ENCODE measurements at regions not wholly inside any gene's neighbourhood (a gene's known extent, or its start where the extent isn't known, plus 50 kb on each side); places are given as distances from the start of the nearest gene placed in this dataset.
"Not testable (repeated sequence)": the region's sequence is repeated elsewhere in the genome, so short reads cannot be mapped to it uniquely, and the experiment has no call there.

- Histone ChIP-seq H3K9me3 (ENCODE audit: control insufficient read depth in 4 of 4, insufficient read depth in 3 of 4, low read length in 3 of 4) (no peaks in the 10 kb centered on the region), H3K9ac (ENCODE audit: insufficient read depth in 1 of 2, low read length in 2 of 2) (no peak overlapping the region), H3K4me3 (no peak overlapping the region), H3K27ac (ENCODE audit: low read depth in 1 of 2, low read length in 1 of 2) (no peak overlapping the region), H3K4me1 (ENCODE audit: control insufficient read depth in 5 of 5, insufficient read depth in 5 of 5, low read length in 5 of 5) (no peaks in the 10 kb centered on the region), H3K27me3 (ENCODE audit: control insufficient read depth in 3 of 3, insufficient read depth in 3 of 3, low read length in 2 of 3) (no peaks in the 10 kb centered on the region), H3K36me3 (ENCODE audit: control insufficient read depth in 4 of 4, insufficient read depth in 4 of 4, low read length in 4 of 4) (no peaks in the 10 kb centered on the region)
- TF ChIP-seq, protein P1, sequence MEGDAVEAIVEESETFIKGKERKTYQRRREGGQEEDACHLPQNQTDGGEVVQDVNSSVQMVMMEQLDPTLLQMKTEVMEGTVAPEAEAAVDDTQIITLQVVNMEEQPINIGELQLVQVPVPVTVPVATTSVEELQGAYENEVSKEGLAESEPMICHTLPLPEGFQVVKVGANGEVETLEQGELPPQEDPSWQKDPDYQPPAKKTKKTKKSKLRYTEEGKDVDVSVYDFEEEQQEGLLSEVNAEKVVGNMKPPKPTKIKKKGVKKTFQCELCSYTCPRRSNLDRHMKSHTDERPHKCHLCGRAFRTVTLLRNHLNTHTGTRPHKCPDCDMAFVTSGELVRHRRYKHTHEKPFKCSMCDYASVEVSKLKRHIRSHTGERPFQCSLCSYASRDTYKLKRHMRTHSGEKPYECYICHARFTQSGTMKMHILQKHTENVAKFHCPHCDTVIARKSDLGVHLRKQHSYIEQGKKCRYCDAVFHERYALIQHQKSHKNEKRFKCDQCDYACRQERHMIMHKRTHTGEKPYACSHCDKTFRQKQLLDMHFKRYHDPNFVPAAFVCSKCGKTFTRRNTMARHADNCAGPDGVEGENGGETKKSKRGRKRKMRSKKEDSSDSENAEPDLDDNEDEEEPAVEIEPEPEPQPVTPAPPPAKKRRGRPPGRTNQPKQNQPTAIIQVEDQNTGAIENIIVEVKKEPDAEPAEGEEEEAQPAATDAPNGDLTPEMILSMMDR (IDR thresholded peaks at IDR 0.05; ENCODE audit: control extremely low read depth, extremely low read depth) = no peak
- DNase-seq (no peak), ATAC-seq (ENCODE audit: insufficient read depth, low FRiP score) (no peak)
- 57 to 72% methylated on average over 4 of the region's 4 CpGs for WGBS, 2 donors
These were observed 56.3 kb upstream of the OLIG3 start for GRCh38 chr6:137550535-137550934.

- TF ChIP-seq, protein P1 (IDR thresholded peaks at IDR 0.05; ENCODE audit: control extremely low read depth, extremely low read depth) = no peak
- Histone ChIP-seq H3K4me3 (no peak overlapping the region), H3K36me3 (ENCODE audit: control insufficient read depth in 4 of 4, insufficient read depth in 4 of 4, low read length in 4 of 4) (no peaks in the 10 kb centered on the region), H3K4me1 (ENCODE audit: control insufficient read depth in 5 of 5, insufficient read depth in 5 of 5, low read length in 5 of 5) (no peaks in the 10 kb centered on the region), H3K27ac (ENCODE audit: low read depth in 1 of 2, low read length in 1 of 2) (no peak overlapping the region), H3K9ac (ENCODE audit: insufficient read depth in 1 of 2, low read length in 2 of 2) (no peak overlapping the region), H3K9me3 (ENCODE audit: control insufficient read depth in 4 of 4, insufficient read depth in 3 of 4, low read length in 3 of 4) (no peaks in the 10 kb centered on the region), H3K27me3 (ENCODE audit: control insufficient read depth in 3 of 3, insufficient read depth in 3 of 3, low read length in 2 of 3) (no peaks in the 10 kb centered on the region)
- WGBS, 2 donors = 35 to 41% methylated on average over 1 of the region's 1 CpG
- no peak for DNase-seq
- ATAC-seq (ENCODE audit: insufficient read depth, low FRiP score) = no peak
These were observed 58.0 kb upstream of the OLIG3 start for GRCh38 chr6:137552146-137552545.

DNA sequence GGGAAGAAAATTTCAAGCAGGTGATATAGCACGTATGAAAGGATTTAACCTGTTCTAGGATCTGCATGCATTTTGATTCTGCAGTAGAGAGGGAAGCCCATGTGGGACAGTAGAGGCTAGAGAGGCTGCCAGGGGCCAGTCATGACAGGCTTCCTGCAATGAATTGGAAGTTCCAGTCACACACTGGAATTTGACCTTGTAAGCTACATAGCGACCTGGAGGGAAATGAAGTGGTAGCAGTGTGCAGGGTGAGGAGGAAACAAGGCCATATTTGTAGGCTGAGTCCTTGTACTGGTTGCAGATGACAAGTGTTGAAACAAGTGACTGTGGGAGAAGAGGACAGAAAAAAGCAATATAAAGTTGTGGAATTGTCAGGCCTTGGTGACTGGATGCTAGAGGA is 58.6 kb upstream of the OLIG3 start:
- no peak overlapping the region for H3K9ac ChIP-seq (ENCODE audit: insufficient read depth in 1 of 2, low read length in 2 of 2)
- H3K36me3 ChIP-seq (ENCODE audit: control insufficient read depth in 4 of 4, insufficient read depth in 4 of 4, low read length in 4 of 4) = no peaks in the 10 kb centered on the region
- H3K4me1 ChIP-seq (ENCODE audit: control insufficient read depth in 5 of 5, insufficient read depth in 5 of 5, low read length in 5 of 5) = no peaks in the 10 kb centered on the region
- ATAC-seq (ENCODE audit: insufficient read depth, low FRiP score) (no peak), DNase-seq (no peak)
- TF ChIP-seq, protein P1 (IDR thresholded peaks at IDR 0.05; ENCODE audit: control extremely low read depth, extremely low read depth) = no peak
- H3K9me3 ChIP-seq (ENCODE audit: control insufficient read depth in 4 of 4, insufficient read depth in 3 of 4, low read length in 3 of 4) = no peaks in the 10 kb centered on the region
- H3K27ac ChIP-seq (ENCODE audit: low read depth in 1 of 2, low read length in 1 of 2) = no peak overlapping the region
- no peaks in the 10 kb centered on the region for H3K27me3 ChIP-seq (ENCODE audit: control insufficient read depth in 3 of 3, insufficient read depth in 3 of 3, low read length in 2 of 3)
- 73% methylated on average over 2 of the region's 2 CpGs for WGBS, 2 donors
- H3K4me3 ChIP-seq = no peak overlapping the region

DNA sequence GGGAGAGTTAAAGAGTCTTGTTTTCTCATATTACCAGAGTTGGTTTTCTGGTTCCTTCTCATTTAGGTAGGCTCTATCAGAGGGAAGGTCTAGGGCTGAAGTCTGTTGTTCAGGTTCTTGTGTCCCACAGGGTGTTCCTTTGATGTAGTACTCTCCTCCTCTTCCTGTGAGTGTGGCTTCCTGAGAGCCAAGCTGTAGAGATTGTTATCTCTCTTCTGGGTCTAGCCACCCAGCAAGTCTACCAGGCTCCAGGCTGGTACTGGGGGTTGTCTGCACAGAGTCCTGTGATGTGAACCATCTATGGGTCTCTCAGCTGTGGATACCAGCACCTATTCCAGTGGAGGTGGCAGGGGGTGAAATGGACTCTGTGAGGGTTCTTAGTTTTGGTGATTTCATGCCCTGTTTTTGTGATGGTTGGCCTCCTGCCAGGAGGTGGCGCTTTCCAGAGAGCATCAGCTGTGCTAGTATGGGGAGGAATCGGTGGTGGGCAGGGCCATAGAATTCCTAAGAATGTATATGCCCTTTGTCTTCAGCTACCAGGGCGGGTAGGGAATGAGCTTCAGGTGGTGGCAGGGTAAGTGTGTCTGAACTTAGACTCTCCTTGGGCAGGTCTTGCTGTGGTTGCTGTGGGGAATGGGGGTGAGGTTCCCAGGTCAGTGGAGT is 65.5 kb upstream of the OLIG3 start:
- H3K9ac ChIP-seq (ENCODE audit: insufficient read depth in 1 of 2, low read length in 2 of 2); H3K4me3 ChIP-seq; H3K27ac ChIP-seq (ENCODE audit: low read depth in 1 of 2, low read length in 1 of 2); H3K27me3 ChIP-seq (ENCODE audit: control insufficient read depth in 3 of 3, insufficient read depth in 3 of 3, low read length in 2 of 3); DNase-seq; H3K9me3 ChIP-seq (ENCODE audit: control insufficient read depth in 4 of 4, insufficient read depth in 3 of 4, low read length in 3 of 4); H3K36me3 ChIP-seq (ENCODE audit: control insufficient read depth in 4 of 4, insufficient read depth in 4 of 4, low read length in 4 of 4); ATAC-seq (ENCODE audit: insufficient read depth, low FRiP score); H3K4me1 ChIP-seq (ENCODE audit: control insufficient read depth in 5 of 5, insufficient read depth in 5 of 5, low read length in 5 of 5): not testable (repeated sequence)
- WGBS, 2 donors = 76 to 96% methylated on average over 3 of the region's 3 CpGs
